Transverse colon (tissue), 4 donors: ENCODE measurements at regions not wholly inside any gene's neighbourhood (a gene's known extent, or its start where the extent isn't known, plus 50 kb on each side); places are given as distances from the start of the nearest gene placed in this dataset.
"Not testable (repeated sequence)": the region's sequence is repeated elsewhere in the genome, so short reads cannot be mapped to it uniquely, and the experiment has no call there.

Experiments used
- DNase-seq: peaks from one replicate; pipeline ENCODE4 v3.0.0-alpha.2; 2019
- H3K27ac ChIP-seq, 4 donors: fragments of 200-600 bp; sonication (generic); 2 replicates each; pipeline ENCODE4 v1.5.1; 2016 to 2018; ENCODE audit warnings: inconsistent platforms in 4 of 4
- H3K27me3 ChIP-seq: fragments of 200-600 bp; sonication (generic); 2 replicates; pipeline ENCODE4 v1.5.1; 2017; ENCODE audit warnings: inconsistent platforms
- H3K36me3 ChIP-seq, 4 donors: fragments of 200-600 bp; sonication (generic); 2 replicates each; pipeline ENCODE4 v1.5.1; 2017 to 2019; ENCODE audit warnings: inconsistent platforms in 4 of 4
- H3K4me1 ChIP-seq, 4 donors: fragments of 200-600 bp; sonication (generic); 2 replicates each; pipeline ENCODE4 v1.5.1; 2017 to 2020; ENCODE audit warnings: inconsistent platforms in 4 of 4
- H3K4me3 ChIP-seq, 4 donors: fragments of 200-600 bp; sonication (generic); 1 replicate in 1 of 4; 2 replicates in 3 of 4; pipeline versions ENCODE4 v1.5.1 to v1.6.1; 2017 to 2019; ENCODE audit warnings: inconsistent platforms in 4 of 4
- H3K9me3 ChIP-seq, 2 donors: fragments of 200-600 bp; sonication (generic); 2 replicates each; pipeline ENCODE4 v1.5.1; 2017 to 2019; ENCODE audit warnings: inconsistent platforms in 2 of 2
- EP300 ChIP-seq: sonication (generic); formaldehyde crosslinking; IDR thresholded peaks from one replicate; pipeline ENCODE4 v1.6.1; 2017; ENCODE audit warnings: antibody characterized with exemption, low read depth
- POLR2A ChIP-seq: fragments of 450-650 bp; IDR thresholded peaks from one replicate; pipeline ENCODE4 v1.6.1; 2016; ENCODE audit warnings: antibody characterized with exemption, mild to moderate bottlenecking, moderate library complexity
- POLR2AphosphoS5 ChIP-seq, 3 donors: sonication (generic); formaldehyde crosslinking; IDR thresholded peaks; one replicate each; pipeline ENCODE4 v1.6.1; 2016; ENCODE audit warnings: antibody characterized with exemption in 3 of 3
- WGBS, 2 donors: methylation state at CpG; one replicate each; pipeline ENCODE4 v1.1.5; 2018; ENCODE audit warnings: low coverage in 1 of 2; 5-methylcytosine and 5-hydroxymethylcytosine counted together
- in situ Hi-C, 4 donors: fragments of 200-750 bp; cut with MboI; loops; one replicate each; pipeline versions ENCODE4 v1.15.0 to v1.15.1; 2017; ENCODE audit warnings: low sequenced_read_pairs in 3 of 4, low pct_ligation_motif_present in 1 of 4, low pct_unique_long_range_greater_than_20kb in 1 of 4
- intact Hi-C: fragments of 100-400 bp; cut with DNase I; formaldehyde crosslinking; loops from one replicate; pipeline ENCODE4 v1.15.1; 2023; ENCODE audit warnings: low total_unique reads
- TF ChIP-seq, protein P1 (sequence below), 5 experiments: fragments of 200-600 bp in 3 of 5; fragments of 450-650 bp in 2 of 5; sonication (generic) in 3 of 5; IDR thresholded peaks; 1 replicate in 2 of 5; 2 replicates in 3 of 5; pipeline ENCODE4 v1.5.1; 2016 to 2017; ENCODE audit warnings: antibody characterized with exemption in 5 of 5, inconsistent platforms in 3 of 5, mild to moderate bottlenecking in 2 of 5, moderate library complexity in 1 of 5

GRCh38 chr10:42533866-42534265 lies 104.5 kb downstream of the ZNF33B start:
- intact Hi-C loops, DNase-seq: not testable (repeated sequence)
- H3K9me3 ChIP-seq: peaks cover 45 to 64% of the 10 kb centered on the region in 2 donors

DNA sequence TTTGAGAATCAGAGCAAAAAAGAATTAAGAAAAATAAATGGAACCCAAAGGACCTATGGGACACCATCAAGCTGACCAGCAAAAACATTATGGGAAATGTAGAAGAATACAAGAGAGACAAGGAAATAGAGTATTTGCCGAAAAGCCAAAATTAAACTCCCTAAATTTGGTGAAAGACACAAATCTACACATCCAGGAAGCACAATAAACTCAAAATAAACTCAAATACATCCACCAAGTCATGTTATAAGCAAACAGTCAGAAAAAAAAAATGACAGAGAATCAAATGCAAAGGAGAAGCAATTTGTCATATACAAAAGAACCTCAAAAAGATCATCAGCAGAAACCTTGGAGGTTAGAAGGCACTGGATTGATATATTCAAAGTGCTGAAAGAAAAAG lies 105.4 kb downstream of the ZNF33B start:
- peaks cover 45 to 61% of the 10 kb centered on the region in 2 donors for H3K9me3 ChIP-seq
- 97 to 100% methylated on average over 1 of the region's 1 CpG for WGBS, 2 donors
- in situ Hi-C loops: no loop called here

More at GRCh38 chr10:42533866-42534265, 104.5 kb downstream of the ZNF33B start:
- H3K4me1 ChIP-seq, H3K27me3 ChIP-seq, in situ Hi-C loops, H3K4me3 ChIP-seq, H3K27ac ChIP-seq: not testable (repeated sequence)
- H3K36me3 ChIP-seq: peaks cover 0 to 11% (median 3%) of the 10 kb centered on the region in 4 donors

GRCh38 chr10:42523098-42523497 lies 115.3 kb downstream of the ZNF33B start:
- intact Hi-C loops (no loop called here), in situ Hi-C loops (no loop called here)
- Histone ChIP-seq H3K36me3 (peaks cover 0 to 55% (median 25%) of the 10 kb centered on the region in 4 donors), H3K27ac (no peak overlapping the region), H3K27me3 (no peaks in the 10 kb centered on the region), H3K9me3 (peaks cover 69 to 79% of the 10 kb centered on the region in 2 donors), H3K4me3 (no peak overlapping the region), H3K4me1 (no peaks in the 10 kb centered on the region)
- DNase-seq: no peak
- TF ChIP-seq POLR2A (no peak), POLR2AphosphoS5 (IDR thresholded peaks at IDR 0.05) (no peak), EP300 (no peak)
- TF ChIP-seq, protein P1, sequence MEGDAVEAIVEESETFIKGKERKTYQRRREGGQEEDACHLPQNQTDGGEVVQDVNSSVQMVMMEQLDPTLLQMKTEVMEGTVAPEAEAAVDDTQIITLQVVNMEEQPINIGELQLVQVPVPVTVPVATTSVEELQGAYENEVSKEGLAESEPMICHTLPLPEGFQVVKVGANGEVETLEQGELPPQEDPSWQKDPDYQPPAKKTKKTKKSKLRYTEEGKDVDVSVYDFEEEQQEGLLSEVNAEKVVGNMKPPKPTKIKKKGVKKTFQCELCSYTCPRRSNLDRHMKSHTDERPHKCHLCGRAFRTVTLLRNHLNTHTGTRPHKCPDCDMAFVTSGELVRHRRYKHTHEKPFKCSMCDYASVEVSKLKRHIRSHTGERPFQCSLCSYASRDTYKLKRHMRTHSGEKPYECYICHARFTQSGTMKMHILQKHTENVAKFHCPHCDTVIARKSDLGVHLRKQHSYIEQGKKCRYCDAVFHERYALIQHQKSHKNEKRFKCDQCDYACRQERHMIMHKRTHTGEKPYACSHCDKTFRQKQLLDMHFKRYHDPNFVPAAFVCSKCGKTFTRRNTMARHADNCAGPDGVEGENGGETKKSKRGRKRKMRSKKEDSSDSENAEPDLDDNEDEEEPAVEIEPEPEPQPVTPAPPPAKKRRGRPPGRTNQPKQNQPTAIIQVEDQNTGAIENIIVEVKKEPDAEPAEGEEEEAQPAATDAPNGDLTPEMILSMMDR (IDR thresholded peaks at IDR 0.05): no peak
- whole genome bisulfite sequencing, 2 donors: 67 to 94% methylated on average over 2 of the region's 2 CpGs

More for the DNA sequence above, 105.4 kb downstream of the ZNF33B start:
- intact Hi-C loops: no loop called here
- DNase-seq: no peak
- no peaks in the 10 kb centered on the region for H3K27me3 ChIP-seq
- peaks cover 0 to 9% (median 0%) of the 10 kb centered on the region in 4 donors for H3K36me3 ChIP-seq
- no peak for TF ChIP-seq POLR2AphosphoS5 (IDR thresholded peaks at IDR 0.05)
- TF ChIP-seq, protein P1 (IDR thresholded peaks at IDR 0.05): no peak
- no peak for TF ChIP-seq EP300
- H3K27ac ChIP-seq: no peak overlapping the region
- no peak overlapping the region for H3K4me3 ChIP-seq
- H3K4me1 ChIP-seq: no peaks in the 10 kb centered on the region

- no peak for DNase-seq
- Histone ChIP-seq H3K9me3 (peaks cover 90 to 98% of the 10 kb centered on the region in 2 donors), H3K4me1 (no peaks in the 10 kb centered on the region), H3K4me3 (no peak overlapping the region), H3K27me3 (no peaks in the 10 kb centered on the region), H3K36me3 (peaks cover 0 to 47% (median 23%) of the 10 kb centered on the region in 4 donors), H3K27ac (no peak overlapping the region)
- in situ Hi-C loops: no loop called here
- TF ChIP-seq POLR2A (no peak), EP300 (no peak), POLR2AphosphoS5 (IDR thresholded peaks at IDR 0.05) (no peak)
- TF ChIP-seq, protein P1 (IDR thresholded peaks at IDR 0.05): no peak
- 84 to 98% methylated on average over 5 of the region's 5 CpGs for WGBS, 2 donors
- intact Hi-C loops: no loop called here
Observed at GRCh38 chr10:42519761-42520460, 118.5 kb downstream of the ZNF33B start.

GRCh38 chr10:42519079-42519478 lies 119.3 kb downstream of the ZNF33B start:
- in situ Hi-C loops: no loop called here

More at GRCh38 chr10:42519079-42519478, 119.3 kb downstream of the ZNF33B start:
- no peak for DNase-seq
- H3K27ac ChIP-seq: no peak overlapping the region
- H3K9me3 ChIP-seq: peaks cover 91 to 99% of the 10 kb centered on the region in 2 donors
- 96 to 100% methylated on average over 2 of the region's 2 CpGs for WGBS, 2 donors
- peaks cover 0 to 40% (median 20%) of the 10 kb centered on the region in 4 donors for H3K36me3 ChIP-seq
- TF ChIP-seq POLR2AphosphoS5 (IDR thresholded peaks at IDR 0.05) (no peak), POLR2A (no peak), EP300 (no peak)
- TF ChIP-seq, protein P1 (IDR thresholded peaks at IDR 0.05): no peak
- no peak overlapping the region for H3K4me3 ChIP-seq
- no peaks in the 10 kb centered on the region for H3K4me1 ChIP-seq
- no peaks in the 10 kb centered on the region for H3K27me3 ChIP-seq
- intact Hi-C loops: no loop called here
